C4-2B (cell line): ENCODE measurements at regions not wholly inside any gene's neighbourhood (a gene's known extent, or its start where the extent isn't known, plus 50 kb on each side); places are given as distances from the start of the nearest gene placed in this dataset.

Experiments
- ZFX ChIP-seq: fragments of 450-650 bp; IDR thresholded peaks from 2 replicates; pipeline ENCODE4 v1.6.1; 2017
- TF ChIP-seq, protein P1 (sequence below): fragments of 450-650 bp; conservative IDR thresholded peaks from 2 replicates; pipeline ENCODE4 v1.5.1; 2017; ENCODE audit warnings: mild to moderate bottlenecking

DNA sequence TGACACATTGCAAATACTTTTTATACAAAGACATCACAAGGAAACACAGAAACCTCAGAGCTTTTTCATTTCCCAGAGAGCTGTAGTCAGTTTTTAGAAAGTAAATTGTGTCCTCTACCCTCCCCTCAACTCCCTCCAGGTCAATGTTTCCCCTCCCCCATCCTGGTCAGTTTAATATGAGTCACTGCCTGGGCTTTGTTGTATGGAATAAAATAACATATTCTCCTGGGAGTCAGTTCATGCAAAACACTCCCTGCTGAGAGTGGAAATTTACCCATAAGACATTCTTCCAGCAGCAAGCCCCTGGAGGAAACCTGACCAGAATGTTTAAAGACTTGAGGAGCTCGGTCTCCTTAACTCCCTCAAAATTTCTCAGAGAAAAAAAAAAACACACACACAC, 270.1 kb upstream of the LDB2 start:
- TF ChIP-seq, protein P1, sequence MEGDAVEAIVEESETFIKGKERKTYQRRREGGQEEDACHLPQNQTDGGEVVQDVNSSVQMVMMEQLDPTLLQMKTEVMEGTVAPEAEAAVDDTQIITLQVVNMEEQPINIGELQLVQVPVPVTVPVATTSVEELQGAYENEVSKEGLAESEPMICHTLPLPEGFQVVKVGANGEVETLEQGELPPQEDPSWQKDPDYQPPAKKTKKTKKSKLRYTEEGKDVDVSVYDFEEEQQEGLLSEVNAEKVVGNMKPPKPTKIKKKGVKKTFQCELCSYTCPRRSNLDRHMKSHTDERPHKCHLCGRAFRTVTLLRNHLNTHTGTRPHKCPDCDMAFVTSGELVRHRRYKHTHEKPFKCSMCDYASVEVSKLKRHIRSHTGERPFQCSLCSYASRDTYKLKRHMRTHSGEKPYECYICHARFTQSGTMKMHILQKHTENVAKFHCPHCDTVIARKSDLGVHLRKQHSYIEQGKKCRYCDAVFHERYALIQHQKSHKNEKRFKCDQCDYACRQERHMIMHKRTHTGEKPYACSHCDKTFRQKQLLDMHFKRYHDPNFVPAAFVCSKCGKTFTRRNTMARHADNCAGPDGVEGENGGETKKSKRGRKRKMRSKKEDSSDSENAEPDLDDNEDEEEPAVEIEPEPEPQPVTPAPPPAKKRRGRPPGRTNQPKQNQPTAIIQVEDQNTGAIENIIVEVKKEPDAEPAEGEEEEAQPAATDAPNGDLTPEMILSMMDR, result no peak
- TF ChIP-seq ZFX, result no peak
